Neural cell (in vitro differentiated cells): ENCODE measurements at regions not wholly inside any gene's neighbourhood (a gene's known extent, or its start where the extent isn't known, plus 50 kb on each side); places are given as distances from the start of the nearest gene placed in this dataset.

Experiments used
- H2AFZ ChIP-seq: fragments of 200-600, 300-800 bp; sonication (generic), shearing (Covaris generic); 2 replicates; pipeline ENCODE4 v1.6.0; 2014; ENCODE audit warnings: low read depth, mild to moderate bottlenecking, antibody characterized with exemption, low read length, moderate library complexity
- H3F3A ChIP-seq: fragments of 200-600 bp; shearing (Covaris generic); 2 replicates; pipeline ENCODE4 v1.6.1; 2016; ENCODE audit warnings: mild to moderate bottlenecking, moderate library complexity, mixed read lengths, antibody characterized with exemption, low read length; ENCODE audit not compliant: insufficient read depth, poor library complexity, severe bottlenecking
- H3K27ac ChIP-seq: fragments of 200-600, 300-800 bp; sonication (generic), shearing (Covaris generic); 2 replicates; pipeline ENCODE4 v1.5.1; 2014; ENCODE audit warnings: mild to moderate bottlenecking, low read length, moderate library complexity
- H3K27me3 ChIP-seq: fragments of 300-800, 200-600 bp; sonication (generic), shearing (Covaris generic); 2 replicates; pipeline ENCODE4 v1.6.0; 2014; ENCODE audit warnings: mild to moderate bottlenecking, low read depth, low read length, moderate library complexity; ENCODE audit not compliant: insufficient read depth
- H3K36me3 ChIP-seq: fragments of 300-800, 200-600 bp; sonication (generic), shearing (Covaris generic); 2 replicates; pipeline ENCODE4 v1.5.1; 2014; ENCODE audit warnings: mild to moderate bottlenecking, antibody characterized with exemption, low read length, moderate library complexity; ENCODE audit not compliant: insufficient read depth
- H3K4me2 ChIP-seq: fragments of 300-800, 200-600 bp; sonication (generic), shearing (Covaris generic); 2 replicates; pipeline ENCODE4 v1.6.0; 2014; ENCODE audit warnings: mild to moderate bottlenecking, low read length
- H3K4me3 ChIP-seq: fragments of 300-800, 200-600 bp; sonication (generic), shearing (Covaris generic); 2 replicates; pipeline ENCODE4 v1.5.1; 2014; ENCODE audit warnings: mild to moderate bottlenecking, low read length, moderate library complexity
- H3K79me2 ChIP-seq: fragments of 200-600 bp; shearing (Covaris generic); replicated peaks from 2 replicates; pipeline ENCODE4 v1.6.0; 2014; ENCODE audit warnings: mild to moderate bottlenecking, low read length, moderate library complexity; ENCODE audit not compliant: insufficient read depth
- H3K9ac ChIP-seq: fragments of 300-800, 200-600 bp; sonication (generic), shearing (Covaris generic); 2 replicates; pipeline ENCODE4 v1.6.1; 2016; ENCODE audit warnings: mild to moderate bottlenecking, low read length, mixed read lengths
- H3K9me2 ChIP-seq: fragments of 200-600 bp; shearing (Covaris generic); 2 replicates; pipeline ENCODE4 v1.6.1; 2016; ENCODE audit warnings: mild to moderate bottlenecking, low read length, mixed read lengths; ENCODE audit not compliant: insufficient read depth
- H3K9me3 ChIP-seq: fragments of 200-600, 300-800 bp; sonication (generic), shearing (Covaris generic); 2 replicates; pipeline ENCODE4 v1.6.1; 2016; ENCODE audit warnings: mild to moderate bottlenecking, mixed run types, low read length, moderate library complexity, mixed read lengths
- H4K20me1 ChIP-seq: fragments of 200-600 bp; shearing (Covaris generic); 2 replicates; pipeline ENCODE4 v1.6.1; 2016; ENCODE audit warnings: mild to moderate bottlenecking, mixed run types; ENCODE audit not compliant: insufficient read depth
- EP300 ChIP-seq: fragments of 450-650 bp; conservative IDR thresholded peaks from 2 replicates; pipeline ENCODE4 v1.6.1; 2014; ENCODE audit warnings: antibody characterized with exemption, mild to moderate bottlenecking, moderate library complexity; ENCODE audit not compliant: poor library complexity, severe bottlenecking
- EZH2 ChIP-seq: fragments of 200-600, 300-800 bp; shearing (Covaris generic), sonication (generic); IDR thresholded peaks from 2 replicates; pipeline ENCODE4 v1.6.1; 2014; ENCODE audit warnings: antibody characterized with exemption, low read length, borderline replicate concordance, mild to moderate bottlenecking; ENCODE audit not compliant: insufficient read depth, poor library complexity, severe bottlenecking
- MXI1 ChIP-seq: fragments of 450-650 bp; conservative IDR thresholded peaks from 2 replicates; pipeline ENCODE4 v1.6.1; 2014; ENCODE audit warnings: antibody characterized with exemption, mild to moderate bottlenecking; ENCODE audit not compliant: poor library complexity, severe bottlenecking
- POLR2AphosphoS5 ChIP-seq: IDR thresholded peaks from 2 replicates; pipeline ENCODE4 v1.6.1; 2012
- RAD21 ChIP-seq: fragments of 450-650 bp; conservative IDR thresholded peaks from 2 replicates; pipeline ENCODE4 v1.6.1; 2014; ENCODE audit warnings: antibody characterized with exemption, mild to moderate bottlenecking, moderate library complexity
- SMC3 ChIP-seq: fragments of 450-650 bp; conservative IDR thresholded peaks from 2 replicates; pipeline ENCODE4 v1.6.1; 2014; ENCODE audit warnings: antibody characterized with exemption, mild to moderate bottlenecking, moderate library complexity; ENCODE audit not compliant: poor library complexity
- TAF1 ChIP-seq: IDR thresholded peaks from 2 replicates; pipeline ENCODE4 v1.6.1; 2012; ENCODE audit warnings: low read depth
- TF ChIP-seq, protein P1 (sequence below): IDR thresholded peaks from 2 replicates; pipeline ENCODE4 v1.6.1; 2012; ENCODE audit warnings: borderline replicate concordance
- TF ChIP-seq, protein P2 (sequence below): fragments of 450-650 bp; IDR thresholded peaks from 2 replicates; pipeline ENCODE4 v1.5.1; 2014; ENCODE audit warnings: antibody characterized with exemption, mild to moderate bottlenecking, moderate library complexity; ENCODE audit not compliant: poor library complexity, severe bottlenecking

DNA sequence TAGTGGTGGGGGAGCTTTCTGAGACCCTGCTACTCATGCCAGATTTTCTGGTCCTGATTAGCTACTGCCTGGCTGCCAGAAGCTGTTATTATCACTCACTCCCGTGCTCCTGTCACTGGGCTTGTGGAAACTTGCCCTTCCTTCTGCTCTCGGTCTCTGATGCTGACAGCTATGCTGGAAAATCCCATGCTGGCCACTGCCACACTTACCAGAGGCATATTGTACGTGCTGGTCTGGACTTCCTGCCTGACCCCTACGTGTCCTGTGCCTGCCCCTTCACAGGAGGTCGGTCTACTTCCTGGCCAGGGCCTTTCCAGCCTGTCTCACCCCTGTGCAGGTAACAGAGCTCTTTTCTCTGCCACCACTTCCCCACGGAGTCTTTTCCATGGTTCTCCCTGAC lies 149.4 kb upstream of the PLEKHG7 start:
- no peak overlapping the region for H3K4me3 ChIP-seq
- H3K79me2 ChIP-seq: no peaks in the 10 kb centered on the region
- no peaks in the 10 kb centered on the region for H3K27me3 ChIP-seq
- H3K27ac ChIP-seq: no peak overlapping the region
- no peak overlapping the region for H3K9ac ChIP-seq
- H3K4me2 ChIP-seq: no peak overlapping the region
- H3K36me3 ChIP-seq: no peaks in the 10 kb centered on the region
- H4K20me1 ChIP-seq: no peaks in the 10 kb centered on the region
- TF ChIP-seq TAF1: no peak
- TF ChIP-seq MXI1: no peak
- no peak for TF ChIP-seq RAD21
- TF ChIP-seq, protein P1, sequence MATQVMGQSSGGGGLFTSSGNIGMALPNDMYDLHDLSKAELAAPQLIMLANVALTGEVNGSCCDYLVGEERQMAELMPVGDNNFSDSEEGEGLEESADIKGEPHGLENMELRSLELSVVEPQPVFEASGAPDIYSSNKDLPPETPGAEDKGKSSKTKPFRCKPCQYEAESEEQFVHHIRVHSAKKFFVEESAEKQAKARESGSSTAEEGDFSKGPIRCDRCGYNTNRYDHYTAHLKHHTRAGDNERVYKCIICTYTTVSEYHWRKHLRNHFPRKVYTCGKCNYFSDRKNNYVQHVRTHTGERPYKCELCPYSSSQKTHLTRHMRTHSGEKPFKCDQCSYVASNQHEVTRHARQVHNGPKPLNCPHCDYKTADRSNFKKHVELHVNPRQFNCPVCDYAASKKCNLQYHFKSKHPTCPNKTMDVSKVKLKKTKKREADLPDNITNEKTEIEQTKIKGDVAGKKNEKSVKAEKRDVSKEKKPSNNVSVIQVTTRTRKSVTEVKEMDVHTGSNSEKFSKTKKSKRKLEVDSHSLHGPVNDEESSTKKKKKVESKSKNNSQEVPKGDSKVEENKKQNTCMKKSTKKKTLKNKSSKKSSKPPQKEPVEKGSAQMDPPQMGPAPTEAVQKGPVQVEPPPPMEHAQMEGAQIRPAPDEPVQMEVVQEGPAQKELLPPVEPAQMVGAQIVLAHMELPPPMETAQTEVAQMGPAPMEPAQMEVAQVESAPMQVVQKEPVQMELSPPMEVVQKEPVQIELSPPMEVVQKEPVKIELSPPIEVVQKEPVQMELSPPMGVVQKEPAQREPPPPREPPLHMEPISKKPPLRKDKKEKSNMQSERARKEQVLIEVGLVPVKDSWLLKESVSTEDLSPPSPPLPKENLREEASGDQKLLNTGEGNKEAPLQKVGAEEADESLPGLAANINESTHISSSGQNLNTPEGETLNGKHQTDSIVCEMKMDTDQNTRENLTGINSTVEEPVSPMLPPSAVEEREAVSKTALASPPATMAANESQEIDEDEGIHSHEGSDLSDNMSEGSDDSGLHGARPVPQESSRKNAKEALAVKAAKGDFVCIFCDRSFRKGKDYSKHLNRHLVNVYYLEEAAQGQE: no peak
- no peak for TF ChIP-seq SMC3
- no peak for TF ChIP-seq POLR2AphosphoS5
- no peak for TF ChIP-seq EP300
- TF ChIP-seq EZH2: no peak
- TF ChIP-seq, protein P2, sequence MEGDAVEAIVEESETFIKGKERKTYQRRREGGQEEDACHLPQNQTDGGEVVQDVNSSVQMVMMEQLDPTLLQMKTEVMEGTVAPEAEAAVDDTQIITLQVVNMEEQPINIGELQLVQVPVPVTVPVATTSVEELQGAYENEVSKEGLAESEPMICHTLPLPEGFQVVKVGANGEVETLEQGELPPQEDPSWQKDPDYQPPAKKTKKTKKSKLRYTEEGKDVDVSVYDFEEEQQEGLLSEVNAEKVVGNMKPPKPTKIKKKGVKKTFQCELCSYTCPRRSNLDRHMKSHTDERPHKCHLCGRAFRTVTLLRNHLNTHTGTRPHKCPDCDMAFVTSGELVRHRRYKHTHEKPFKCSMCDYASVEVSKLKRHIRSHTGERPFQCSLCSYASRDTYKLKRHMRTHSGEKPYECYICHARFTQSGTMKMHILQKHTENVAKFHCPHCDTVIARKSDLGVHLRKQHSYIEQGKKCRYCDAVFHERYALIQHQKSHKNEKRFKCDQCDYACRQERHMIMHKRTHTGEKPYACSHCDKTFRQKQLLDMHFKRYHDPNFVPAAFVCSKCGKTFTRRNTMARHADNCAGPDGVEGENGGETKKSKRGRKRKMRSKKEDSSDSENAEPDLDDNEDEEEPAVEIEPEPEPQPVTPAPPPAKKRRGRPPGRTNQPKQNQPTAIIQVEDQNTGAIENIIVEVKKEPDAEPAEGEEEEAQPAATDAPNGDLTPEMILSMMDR: no peak
- no peaks in the 10 kb centered on the region for H3K9me3 ChIP-seq
- H2AFZ ChIP-seq: no peak overlapping the region
- no peaks in the 10 kb centered on the region for H3F3A ChIP-seq
- no peaks in the 10 kb centered on the region for H3K9me2 ChIP-seq

DNA sequence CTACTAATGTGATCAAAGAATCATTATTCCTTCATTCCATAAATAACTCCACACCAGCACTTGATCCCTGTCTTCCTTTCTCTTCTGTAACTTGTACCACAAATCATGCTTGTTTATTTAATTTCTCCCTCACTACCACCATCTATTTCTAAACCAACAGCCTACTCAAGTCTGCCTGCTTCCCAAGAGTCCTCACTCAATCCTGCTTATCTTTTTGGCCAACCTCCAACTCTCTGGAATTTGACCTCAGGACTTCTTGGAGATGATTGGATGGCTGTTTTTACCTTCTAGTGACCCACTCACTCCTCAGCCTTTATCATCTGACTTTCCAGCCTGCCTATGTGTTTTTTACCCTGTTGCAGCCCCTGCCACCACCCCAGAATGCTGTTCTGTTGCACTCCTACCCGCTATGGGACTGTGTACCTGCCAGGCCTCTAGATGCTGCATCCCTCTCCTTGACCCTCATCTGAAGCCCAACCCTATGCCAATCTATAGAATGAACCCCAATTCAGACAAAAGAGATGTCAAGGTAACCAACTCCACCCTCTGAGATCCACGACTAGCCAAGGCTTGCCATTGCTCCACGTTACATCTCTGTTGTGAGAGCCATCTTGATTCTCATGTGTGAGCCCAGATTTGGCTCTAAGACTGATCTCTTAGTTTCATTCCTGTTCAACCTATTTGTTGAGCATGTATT lies 150.2 kb upstream of the PLEKHG7 start:
- Histone ChIP-seq H3K27me3 (no peaks in the 10 kb centered on the region), H3K27ac (no peak overlapping the region), H3K9ac (no peak overlapping the region), H3K9me3 (no peaks in the 10 kb centered on the region), H2AFZ (no peak overlapping the region), H3K4me2 (no peak overlapping the region), H3K4me3 (no peak overlapping the region), H3K79me2 (no peaks in the 10 kb centered on the region), H4K20me1 (no peaks in the 10 kb centered on the region), H3F3A (no peaks in the 10 kb centered on the region), H3K36me3 (no peaks in the 10 kb centered on the region), H3K9me2 (no peaks in the 10 kb centered on the region)
- TF ChIP-seq, protein P1: no peak
- TF ChIP-seq POLR2AphosphoS5: no peak
- no peak for TF ChIP-seq SMC3
- no peak for TF ChIP-seq EZH2
- TF ChIP-seq EP300: no peak
- TF ChIP-seq TAF1: no peak
- TF ChIP-seq MXI1: no peak
- TF ChIP-seq, protein P2: no peak
